ENCODE measurements at regions not wholly inside any gene's neighbourhood (a gene's known extent, or its start where the extent isn't known, plus 50 kb on each side); places are given as distances from the start of the nearest gene placed in this dataset.
A peak's percentile ranks its signal among the peaks of the same experiment; 100 is the strongest.

DNA sequence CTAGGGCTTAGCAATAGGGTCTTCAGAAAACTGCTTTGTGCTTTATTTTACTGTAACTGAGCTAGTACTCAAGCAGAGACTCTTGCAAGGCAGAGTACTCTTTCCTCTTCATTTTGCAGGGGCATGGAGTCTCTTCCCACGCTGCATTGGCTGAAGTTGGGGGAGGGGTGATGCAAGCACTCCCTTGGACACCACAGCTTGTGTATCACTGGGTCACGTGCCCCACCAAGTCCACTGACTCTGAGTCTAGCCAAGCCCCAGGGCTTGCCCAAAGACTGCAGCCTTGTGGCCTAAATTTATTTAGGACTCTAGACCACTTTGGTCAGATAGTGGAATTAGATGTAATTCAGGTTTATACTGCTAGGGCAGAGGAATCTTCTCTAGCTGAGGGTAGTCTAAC lies 1075.0 kb upstream of the ADGRB3 start (continued):
- TF ChIP-seq, protein P1, sequence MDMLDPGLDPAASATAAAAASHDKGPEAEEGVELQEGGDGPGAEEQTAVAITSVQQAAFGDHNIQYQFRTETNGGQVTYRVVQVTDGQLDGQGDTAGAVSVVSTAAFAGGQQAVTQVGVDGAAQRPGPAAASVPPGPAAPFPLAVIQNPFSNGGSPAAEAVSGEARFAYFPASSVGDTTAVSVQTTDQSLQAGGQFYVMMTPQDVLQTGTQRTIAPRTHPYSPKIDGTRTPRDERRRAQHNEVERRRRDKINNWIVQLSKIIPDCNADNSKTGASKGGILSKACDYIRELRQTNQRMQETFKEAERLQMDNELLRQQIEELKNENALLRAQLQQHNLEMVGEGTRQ (CRISPR knock-in tag; IDR thresholded peaks at IDR 0.05) = peak; percentile 73
- TF ChIP-seq, protein P2, sequence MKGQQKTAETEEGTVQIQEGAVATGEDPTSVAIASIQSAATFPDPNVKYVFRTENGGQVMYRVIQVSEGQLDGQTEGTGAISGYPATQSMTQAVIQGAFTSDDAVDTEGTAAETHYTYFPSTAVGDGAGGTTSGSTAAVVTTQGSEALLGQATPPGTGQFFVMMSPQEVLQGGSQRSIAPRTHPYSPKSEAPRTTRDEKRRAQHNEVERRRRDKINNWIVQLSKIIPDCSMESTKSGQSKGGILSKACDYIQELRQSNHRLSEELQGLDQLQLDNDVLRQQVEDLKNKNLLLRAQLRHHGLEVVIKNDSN (CRISPR knock-in tag; IDR thresholded peaks at IDR 0.05) = peak; percentile 64
- TF ChIP-seq, protein P3, sequence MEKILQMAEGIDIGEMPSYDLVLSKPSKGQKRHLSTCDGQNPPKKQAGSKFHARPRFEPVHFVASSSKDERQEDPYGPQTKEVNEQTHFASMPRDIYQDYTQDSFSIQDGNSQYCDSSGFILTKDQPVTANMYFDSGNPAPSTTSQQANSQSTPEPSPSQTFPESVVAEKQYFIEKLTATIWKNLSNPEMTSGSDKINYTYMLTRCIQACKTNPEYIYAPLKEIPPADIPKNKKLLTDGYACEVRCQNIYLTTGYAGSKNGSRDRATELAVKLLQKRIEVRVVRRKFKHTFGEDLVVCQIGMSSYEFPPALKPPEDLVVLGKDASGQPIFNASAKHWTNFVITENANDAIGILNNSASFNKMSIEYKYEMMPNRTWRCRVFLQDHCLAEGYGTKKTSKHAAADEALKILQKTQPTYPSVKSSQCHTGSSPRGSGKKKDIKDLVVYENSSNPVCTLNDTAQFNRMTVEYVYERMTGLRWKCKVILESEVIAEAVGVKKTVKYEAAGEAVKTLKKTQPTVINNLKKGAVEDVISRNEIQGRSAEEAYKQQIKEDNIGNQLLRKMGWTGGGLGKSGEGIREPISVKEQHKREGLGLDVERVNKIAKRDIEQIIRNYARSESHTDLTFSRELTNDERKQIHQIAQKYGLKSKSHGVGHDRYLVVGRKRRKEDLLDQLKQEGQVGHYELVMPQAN (IDR thresholded peaks at IDR 0.05; ENCODE audit: borderline replicate concordance) = no peak

DNA sequence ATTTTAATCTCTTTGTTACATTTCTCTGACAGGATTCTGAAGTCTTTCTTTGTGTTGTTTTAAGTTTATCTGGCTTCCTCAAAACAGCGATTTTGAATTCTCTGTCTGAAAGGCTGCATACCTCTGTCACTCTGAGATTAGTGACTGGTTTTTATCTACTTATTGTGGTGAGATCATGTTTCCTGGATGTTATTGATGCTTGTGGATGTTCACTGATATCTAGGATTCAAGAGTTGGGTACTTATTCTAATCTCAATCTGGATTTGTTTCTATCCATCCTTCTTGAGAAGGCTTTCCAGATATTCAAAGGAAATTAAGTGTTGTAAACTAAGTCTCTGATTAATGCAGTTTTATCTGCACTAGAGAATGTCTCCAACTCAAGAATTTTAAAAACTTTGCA lies 1076.1 kb upstream of the ADGRB3 start:
- H3K9ac ChIP-seq (ENCODE audit: insufficient read depth in 1 of 2, low read depth in 2 of 2, low read length in 2 of 2) = no peak overlapping the region
- TF ChIP-seq CBFA2T3 (IDR thresholded peaks at IDR 0.05) (peak; percentile 77), KDM1A (IDR thresholded peaks at IDR 0.05) (peak; percentile 56 to 63; a peak in 3 of 4 replicates), SIX5 (IDR thresholded peaks at IDR 0.05; ENCODE audit: borderline replicate concordance in 1 of 2, insufficient read depth in 1 of 2, low read depth in 1 of 2, low read length in 2 of 2) (no peak), TAL1 (IDR thresholded peaks at IDR 0.05) (peak; percentile 24; the same call in 1 of the 2 replicates), CBX2 (IDR thresholded peaks at IDR 0.05; ENCODE audit: insufficient read depth, low read length, poor library complexity, severe bottlenecking) (no peak), TRIM28 (IDR thresholded peaks at IDR 0.05) (no peak)
- TF ChIP-seq, protein P4, sequence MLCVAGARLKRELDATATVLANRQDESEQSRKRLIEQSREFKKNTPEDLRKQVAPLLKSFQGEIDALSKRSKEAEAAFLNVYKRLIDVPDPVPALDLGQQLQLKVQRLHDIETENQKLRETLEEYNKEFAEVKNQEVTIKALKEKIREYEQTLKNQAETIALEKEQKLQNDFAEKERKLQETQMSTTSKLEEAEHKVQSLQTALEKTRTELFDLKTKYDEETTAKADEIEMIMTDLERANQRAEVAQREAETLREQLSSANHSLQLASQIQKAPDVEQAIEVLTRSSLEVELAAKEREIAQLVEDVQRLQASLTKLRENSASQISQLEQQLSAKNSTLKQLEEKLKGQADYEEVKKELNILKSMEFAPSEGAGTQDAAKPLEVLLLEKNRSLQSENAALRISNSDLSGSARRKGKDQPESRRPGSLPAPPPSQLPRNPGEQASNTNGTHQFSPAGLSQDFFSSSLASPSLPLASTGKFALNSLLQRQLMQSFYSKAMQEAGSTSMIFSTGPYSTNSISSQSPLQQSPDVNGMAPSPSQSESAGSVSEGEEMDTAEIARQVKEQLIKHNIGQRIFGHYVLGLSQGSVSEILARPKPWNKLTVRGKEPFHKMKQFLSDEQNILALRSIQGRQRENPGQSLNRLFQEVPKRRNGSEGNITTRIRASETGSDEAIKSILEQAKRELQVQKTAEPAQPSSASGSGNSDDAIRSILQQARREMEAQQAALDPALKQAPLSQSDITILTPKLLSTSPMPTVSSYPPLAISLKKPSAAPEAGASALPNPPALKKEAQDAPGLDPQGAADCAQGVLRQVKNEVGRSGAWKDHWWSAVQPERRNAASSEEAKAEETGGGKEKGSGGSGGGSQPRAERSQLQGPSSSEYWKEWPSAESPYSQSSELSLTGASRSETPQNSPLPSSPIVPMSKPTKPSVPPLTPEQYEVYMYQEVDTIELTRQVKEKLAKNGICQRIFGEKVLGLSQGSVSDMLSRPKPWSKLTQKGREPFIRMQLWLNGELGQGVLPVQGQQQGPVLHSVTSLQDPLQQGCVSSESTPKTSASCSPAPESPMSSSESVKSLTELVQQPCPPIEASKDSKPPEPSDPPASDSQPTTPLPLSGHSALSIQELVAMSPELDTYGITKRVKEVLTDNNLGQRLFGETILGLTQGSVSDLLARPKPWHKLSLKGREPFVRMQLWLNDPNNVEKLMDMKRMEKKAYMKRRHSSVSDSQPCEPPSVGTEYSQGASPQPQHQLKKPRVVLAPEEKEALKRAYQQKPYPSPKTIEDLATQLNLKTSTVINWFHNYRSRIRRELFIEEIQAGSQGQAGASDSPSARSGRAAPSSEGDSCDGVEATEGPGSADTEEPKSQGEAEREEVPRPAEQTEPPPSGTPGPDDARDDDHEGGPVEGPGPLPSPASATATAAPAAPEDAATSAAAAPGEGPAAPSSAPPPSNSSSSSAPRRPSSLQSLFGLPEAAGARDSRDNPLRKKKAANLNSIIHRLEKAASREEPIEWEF (CRISPR knock-in tag; IDR thresholded peaks at IDR 0.05) = no peak

More for the DNA sequence above, 1076.1 kb upstream of the ADGRB3 start:
- Histone ChIP-seq H3K9me1 (ENCODE audit: control insufficient read depth, insufficient read depth, low read length) (no peaks in the 10 kb centered on the region), H3K4me1 (replicated peaks in 1 of 2; ENCODE audit: control insufficient read depth in 2 of 2, insufficient read depth in 2 of 2, low read length in 2 of 2) (no peaks in the 10 kb centered on the region; a peak in 1 of 5 replicates), H3K4me2 (ENCODE audit: insufficient read depth, low read length) (no peak overlapping the region), H3K36me3 (ENCODE audit: control insufficient read depth, insufficient read depth, low read length) (no peaks in the 10 kb centered on the region), H3K27me3 (ENCODE audit: control insufficient read depth in 2 of 2, insufficient read depth in 2 of 2, low read length in 2 of 2) (no peaks in the 10 kb centered on the region), H2AFZ (ENCODE audit: low read depth, low read length) (no peak overlapping the region), H3K27ac (ENCODE audit: extremely low read depth, low read depth, low read length) (no peak overlapping the region), H4K20me1 (replicated peaks; ENCODE audit: control insufficient read depth, insufficient read depth, low read length) (no peaks in the 10 kb centered on the region), H3K4me3 (no peak overlapping the region), H3K79me2 (ENCODE audit: control insufficient read depth, insufficient read depth, low read length) (no peaks in the 10 kb centered on the region), H3K9me3 (replicated peaks; ENCODE audit: control insufficient read depth, insufficient read depth, low read depth, low read length) (no peaks in the 10 kb centered on the region)
- intact Hi-C loops (cut with micrococcal nuclease) = no loop called here
- DNase-seq (ENCODE audit: extremely low read depth in 1 of 4, low spot score in 3 of 4) (peak in 1 of 4 experiments; percentile 12), FAIRE-seq (no peak), ATAC-seq (no peak)
- POLR2A ChIA-PET = no interaction called here
- no TSS peak for BruUV-seq (replicated peaks)
- CTCF ChIA-PET (ENCODE audit: low intra/inter-chr PET ratio) = no interaction called here
- WGBS (ENCODE audit: insufficient coverage, low coverage, missing lambda C conversion rate) = 0% methylated on average over 1 of the region's 1 CpG
- in situ Hi-C loops (cut with MboI) = no loop called here

Measured in K562 (cell line).